ENCODE measurements at regions not wholly inside any gene's neighbourhood (a gene's known extent, or its start where the extent isn't known, plus 50 kb on each side); places are given as distances from the start of the nearest gene placed in this dataset.

DNA sequence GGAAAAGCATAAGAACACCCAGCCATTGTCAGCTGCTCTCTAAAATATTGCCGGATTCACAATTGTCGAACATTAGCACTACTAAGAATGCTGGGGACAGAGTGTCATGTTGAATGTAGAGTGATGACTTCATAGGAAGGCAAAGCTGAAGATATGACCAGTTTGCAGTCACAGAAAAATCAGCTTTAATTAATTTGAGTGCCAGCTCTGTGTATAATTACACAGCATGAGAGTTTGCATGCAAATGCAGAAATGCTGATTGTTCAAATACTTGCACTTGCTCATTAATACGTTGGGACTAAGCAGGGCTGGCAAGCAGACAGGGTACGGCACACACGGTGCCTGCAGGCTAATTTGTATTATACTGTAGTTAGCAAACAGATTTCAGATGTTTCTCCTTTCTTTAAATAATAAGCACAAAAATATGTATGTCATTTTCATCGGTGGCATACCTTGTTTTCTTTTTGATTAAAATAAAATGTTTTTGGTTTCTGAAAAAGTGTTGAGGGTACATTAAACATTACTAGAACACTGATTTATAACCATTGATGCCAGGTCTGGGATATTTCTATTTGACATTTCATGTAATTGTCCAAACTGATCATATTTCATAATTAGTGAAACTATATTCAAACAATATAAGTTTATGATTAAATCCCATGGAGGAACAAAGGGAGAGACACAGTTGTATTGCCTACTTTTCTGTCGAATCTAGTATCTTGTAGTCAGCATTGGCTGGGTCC lies 99.8 kb upstream of the ADGRL2 start:
- DNase-seq (ENCODE audit: low spot score): no peak

DNA sequence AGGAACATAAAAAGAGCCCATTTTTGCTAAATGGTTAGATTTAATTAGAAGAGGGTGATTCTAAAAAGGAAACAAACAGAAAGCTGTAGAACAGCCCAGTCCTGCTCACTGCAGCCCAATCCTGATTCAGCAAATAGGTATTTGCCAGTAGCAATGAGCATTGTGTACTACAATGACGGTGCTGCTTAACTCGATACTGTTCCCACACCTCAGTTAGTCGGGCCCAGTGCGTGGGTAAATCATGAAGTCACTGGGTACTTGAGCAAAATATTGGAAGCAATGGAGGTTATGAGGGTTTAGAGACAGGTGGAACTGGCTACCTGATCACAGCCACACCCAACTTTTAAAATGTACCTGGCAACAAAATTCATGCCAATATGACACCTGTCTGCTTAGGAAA lies 101.5 kb upstream of the ADGRL2 start:
- DNase-seq (ENCODE audit: low spot score): no peak

DNA sequence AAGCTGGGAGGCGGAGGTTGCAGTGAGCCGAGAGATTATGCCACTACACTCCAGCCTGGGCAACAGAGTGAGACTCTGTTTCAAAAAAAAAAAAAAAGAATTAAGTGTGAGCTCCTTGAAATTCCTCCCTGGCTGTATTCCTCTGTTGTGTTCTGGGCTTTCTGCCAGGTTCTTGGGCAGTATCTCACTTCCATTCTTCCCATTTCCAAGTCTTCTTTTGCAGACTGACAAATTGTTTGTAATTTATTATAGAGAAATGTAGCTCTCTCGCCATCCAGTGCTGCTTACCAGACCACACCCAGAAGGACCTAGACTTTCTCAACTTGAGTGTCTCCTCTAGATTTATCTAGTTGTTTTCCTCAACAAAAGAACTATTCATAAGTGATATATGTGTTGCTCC lies 105.0 kb upstream of the ADGRL2 start:
- DNase-seq (ENCODE audit: low spot score): no peak

DNA sequence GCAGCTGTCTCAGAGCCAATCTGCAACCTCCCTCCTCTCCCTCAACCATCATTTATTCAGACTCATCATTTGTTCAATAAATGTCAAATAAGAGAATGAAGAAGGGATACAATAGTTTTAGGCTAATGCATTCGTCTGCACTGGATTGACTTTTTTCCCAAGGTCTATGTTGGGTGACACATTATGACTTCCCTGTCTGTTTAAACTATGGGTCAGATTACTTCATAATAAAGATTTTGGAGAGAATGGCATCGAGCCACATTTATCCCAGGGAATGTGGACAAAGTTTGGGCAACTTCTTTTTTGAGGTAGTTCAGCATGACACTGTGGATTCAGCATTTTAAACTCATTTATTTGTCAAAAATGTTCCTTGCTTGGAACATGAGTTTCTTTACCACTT lies 107.4 kb upstream of the ADGRL2 start:
- DNase-seq (ENCODE audit: low spot score): no peak

DNA sequence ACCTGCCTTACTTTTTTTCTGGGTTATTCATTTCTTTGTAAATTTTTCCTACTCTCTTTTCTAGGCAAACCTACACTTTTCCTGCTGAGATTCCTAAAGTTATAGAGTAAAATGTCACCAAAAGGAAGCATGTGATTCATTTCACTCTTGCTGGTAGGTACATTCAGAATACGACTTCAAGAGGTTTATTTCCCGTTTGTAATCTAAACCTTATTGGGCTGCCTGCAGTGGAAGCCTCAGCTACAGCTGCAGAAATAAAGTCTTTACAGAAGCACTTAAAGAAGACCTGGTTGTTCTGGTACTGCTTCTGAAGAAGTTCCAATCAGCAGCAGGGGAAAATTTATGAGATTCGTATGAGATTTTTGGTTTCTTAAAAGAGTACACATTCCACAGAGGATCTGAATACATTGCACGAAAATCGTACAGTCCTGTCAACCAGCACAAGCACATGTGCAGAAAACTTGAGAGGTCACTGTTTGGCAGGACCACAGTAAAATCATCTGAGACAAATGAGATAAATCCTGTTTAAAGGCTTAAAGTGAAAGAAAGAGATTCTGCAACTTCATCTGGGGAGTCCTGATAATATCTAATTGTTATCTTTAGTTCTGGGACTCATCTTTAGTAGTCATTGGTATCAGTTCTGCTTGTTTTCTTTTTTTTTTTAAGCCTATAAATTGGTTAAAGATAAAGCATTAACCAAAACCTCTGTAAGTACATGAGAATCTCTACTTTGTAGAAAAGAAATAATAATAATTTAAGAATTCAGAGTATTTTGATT lies 109.9 kb upstream of the ADGRL2 start:
- peak; percentile 16 for DNase-seq (ENCODE audit: low spot score)

DNA sequence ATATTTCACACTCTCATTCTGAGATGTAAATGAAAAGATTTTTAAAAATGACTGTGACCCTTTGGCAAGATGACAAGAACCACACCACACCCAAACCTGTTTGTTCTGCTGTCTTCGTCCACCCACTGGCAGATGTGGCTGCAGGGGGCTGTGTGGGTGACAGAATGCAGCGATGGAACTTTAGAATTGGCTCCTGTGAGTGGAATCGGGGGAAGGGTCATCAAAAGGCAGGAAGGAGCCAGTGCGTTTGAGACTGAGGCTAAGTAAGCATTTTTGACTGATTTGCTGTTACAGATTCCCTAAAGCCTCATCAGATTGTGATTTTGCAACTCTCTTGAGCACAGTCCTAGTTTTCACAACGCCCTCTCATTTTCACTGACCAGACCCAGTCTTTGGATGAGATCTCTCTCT lies 111.2 kb upstream of the ADGRL2 start:
- no peak for DNase-seq (ENCODE audit: low spot score)

DNA sequence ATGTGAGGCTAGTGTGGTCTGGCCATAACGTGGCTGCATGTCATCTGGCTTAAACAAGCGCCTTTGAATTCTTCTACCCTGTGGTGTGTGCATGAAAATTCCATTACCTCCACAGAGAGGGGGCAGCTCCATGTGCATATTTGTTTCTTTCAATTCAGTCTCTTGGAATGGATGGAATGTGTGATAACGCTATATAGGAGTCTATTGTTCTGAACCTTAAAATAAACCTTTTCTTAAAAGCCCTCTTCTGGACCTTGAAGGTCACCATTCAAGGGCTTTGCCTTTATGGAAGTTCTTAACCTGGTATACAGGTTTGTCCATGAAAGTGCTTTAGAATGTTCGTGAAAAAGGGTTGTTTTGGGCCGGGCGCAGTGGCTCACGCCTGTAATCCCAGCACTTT lies 118.2 kb upstream of the ADGRL2 start:
- DNase-seq (ENCODE audit: low spot score): no peak

DNA sequence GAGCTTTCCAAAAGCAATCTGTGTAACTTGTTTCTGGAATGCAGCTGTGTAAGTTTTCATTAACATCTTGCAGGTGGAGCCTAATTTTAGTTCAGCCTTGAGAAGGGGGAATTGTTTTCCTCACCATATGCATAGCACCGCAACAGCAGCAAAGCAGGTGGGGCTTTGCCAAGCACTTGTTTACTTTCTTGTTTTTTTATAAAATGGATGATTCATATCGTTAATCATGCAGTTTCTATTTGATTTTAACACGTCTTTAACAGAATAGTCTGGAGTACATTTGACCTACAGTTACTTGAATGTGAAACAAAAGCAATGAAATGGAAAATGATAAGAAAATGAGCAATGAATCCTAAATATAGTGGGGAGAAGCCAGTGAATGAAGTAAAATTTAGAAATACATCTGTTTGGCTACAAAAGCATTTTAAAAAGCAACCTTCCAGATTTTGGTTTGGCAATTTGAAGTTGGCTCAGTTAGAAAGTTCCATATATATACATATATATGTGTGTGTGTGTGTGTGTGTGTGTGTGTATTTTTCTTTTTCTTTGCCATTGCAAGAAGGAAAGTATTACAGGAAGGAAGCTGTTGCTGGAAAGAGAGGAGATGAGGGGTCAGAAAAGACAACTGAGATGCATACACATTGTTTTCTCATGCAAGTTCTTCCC lies 119.0 kb upstream of the ADGRL2 start:
- DNase-seq (ENCODE audit: low spot score): no peak

DNA sequence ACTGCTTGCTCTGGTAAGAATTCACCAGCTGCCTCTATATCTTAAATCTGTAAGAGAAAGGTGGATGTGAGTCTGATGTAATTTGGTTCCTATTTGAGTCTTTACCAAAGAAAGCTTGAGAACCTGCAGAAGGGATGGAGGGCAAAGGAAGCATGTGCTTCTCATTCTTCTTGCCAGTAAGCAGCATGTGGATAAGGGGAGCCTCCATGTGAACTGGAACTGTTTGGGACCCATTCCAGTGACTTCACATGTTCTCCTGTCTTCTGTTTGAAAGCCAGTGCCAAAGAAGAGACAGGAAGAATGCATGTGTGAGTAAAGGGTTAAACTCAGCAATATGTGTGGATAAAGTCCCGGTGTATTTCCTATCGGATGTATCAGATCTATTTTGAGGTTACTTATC lies 119.6 kb upstream of the ADGRL2 start:
- DNase-seq (ENCODE audit: low spot score): no peak

DNA sequence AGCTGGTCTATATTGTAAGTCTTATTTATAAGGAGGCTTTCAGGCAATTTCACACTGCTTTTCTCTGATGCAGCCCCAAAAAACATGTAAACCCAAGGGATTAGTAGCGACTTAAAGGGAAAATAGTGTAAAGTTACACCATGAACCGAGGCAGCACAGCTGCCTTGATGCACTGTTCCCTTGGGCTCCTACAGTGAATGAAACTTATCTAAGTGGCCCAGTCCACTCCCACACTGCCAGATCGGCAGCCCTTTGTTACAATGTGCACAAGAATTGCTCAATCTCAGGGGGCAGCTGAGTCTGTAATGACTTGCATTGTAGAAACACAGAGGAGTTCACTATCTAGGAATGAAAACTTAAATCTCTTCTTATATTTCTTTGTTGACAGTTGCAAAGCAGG lies 120.8 kb upstream of the ADGRL2 start:
- no peak for DNase-seq (ENCODE audit: low spot score)

DNA sequence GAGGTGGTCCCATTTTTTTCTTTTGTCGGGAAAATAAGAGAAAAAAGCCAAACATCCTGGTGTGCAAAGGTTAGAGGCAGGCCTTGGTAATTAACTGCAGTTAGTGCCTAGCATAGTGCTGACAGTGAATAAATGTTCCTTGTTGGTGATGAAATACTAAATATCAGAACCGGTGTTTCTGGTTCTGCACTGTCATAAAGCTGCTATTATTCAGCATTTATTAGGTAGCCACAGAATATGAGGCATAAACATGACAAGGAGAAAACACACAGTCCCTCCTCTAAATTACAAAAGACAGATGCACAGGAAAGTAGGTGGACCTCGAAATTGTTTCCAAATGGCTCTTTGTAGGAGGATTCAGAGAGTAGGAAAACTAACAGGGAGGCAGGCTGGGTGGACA lies 122.0 kb upstream of the ADGRL2 start:
- DNase-seq (ENCODE audit: low spot score): no peak

DNA sequence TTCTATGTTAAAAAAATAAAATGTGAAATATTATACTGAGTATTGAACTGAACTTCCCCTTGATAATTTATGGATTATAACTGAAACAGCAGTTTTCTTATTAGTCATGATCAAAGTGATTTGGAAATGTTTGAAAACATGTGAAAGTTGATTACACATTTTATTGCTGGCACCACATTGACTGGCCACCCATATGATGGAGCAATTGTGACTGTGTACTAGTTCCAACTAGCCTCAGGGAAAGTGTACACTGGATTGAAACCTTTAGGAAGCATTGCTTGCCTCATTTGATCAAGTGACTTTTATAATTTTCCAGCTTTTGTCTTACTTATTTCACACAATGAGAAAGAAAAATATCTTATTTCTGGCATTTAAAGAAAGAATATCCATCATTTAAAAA lies 128.0 kb upstream of the ADGRL2 start:
- DNase-seq (ENCODE audit: low spot score): no peak

DNA sequence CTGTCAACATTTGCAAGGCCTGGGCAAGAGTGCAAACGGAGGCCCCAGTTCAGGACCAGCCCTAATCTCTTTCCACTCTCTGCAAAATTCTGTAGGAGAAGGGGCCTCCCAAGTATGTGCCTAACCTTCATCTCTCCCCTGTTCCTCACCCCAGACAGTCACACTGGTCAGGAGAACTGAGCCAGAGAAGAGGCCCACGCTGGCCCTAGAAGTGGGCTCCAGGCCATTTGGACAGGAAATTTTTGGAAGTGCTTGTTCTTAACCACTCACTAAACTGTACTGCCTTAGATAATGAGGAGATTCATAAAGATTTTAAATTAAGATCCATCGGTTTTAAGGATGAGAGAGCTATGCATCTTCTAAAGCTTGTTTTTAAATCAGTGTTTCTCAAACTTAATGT lies 129.7 kb upstream of the ADGRL2 start:
- no peak for DNase-seq (ENCODE audit: low spot score)

DNA sequence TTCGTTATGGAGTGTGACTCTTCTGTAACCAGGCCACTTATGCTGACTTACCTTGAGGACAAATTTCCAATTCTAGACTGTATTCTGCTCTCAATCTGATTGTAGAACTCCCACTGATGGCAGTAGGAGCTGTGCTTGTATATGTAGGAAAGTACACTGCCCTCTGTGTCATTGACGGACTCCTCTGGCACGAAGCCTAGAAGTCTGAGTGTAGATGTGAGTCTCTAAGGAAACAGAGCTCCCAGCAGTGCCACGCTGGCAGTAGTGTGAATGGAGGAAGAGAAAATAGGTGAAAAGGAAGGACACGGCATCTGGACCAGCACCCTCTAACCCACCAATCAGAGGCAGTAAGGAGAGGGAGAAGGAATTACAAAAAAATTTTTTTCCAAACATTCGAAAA lies 130.4 kb upstream of the ADGRL2 start:
- DNase-seq (ENCODE audit: low spot score): no peak

DNA sequence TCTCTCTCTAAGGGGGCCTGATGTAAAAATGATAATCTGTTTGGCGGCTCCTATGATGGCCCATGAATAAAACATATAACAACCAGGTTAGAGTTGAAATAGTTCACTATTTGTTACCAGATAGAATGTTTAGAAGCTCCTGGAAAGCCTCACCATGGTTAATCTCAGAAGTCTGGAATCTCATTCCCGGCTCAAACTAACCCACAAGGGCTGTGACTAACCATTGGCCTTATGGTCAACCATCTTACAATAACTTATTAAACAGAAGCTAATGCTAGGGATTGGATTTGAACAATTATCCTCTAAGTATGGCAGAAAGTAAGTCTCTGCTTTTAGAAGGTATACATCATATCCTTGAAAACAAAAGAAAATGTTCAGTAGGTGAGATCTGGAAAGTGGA lies 134.1 kb upstream of the ADGRL2 start:
- DNase-seq (ENCODE audit: low spot score): no peak

DNA sequence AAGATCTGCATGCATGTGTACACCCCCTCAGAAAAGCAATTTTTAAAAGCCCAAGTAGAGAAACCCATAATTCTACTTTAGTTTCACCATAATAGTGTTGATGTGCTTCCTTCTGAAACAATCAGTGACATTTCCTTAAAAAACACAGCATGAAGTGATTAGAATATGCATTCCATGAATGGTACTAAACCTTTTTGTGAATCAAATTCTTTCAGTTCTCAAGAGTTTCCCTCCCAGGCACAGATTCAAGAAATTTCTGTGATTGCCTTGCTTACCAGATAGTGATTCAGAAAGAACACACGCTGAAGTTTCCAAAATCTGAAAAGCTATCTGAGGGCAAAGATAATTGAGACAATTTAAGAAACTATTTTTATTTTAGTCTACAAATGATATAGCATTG lies 136.4 kb upstream of the ADGRL2 start:
- DNase-seq (ENCODE audit: low spot score): no peak

DNA sequence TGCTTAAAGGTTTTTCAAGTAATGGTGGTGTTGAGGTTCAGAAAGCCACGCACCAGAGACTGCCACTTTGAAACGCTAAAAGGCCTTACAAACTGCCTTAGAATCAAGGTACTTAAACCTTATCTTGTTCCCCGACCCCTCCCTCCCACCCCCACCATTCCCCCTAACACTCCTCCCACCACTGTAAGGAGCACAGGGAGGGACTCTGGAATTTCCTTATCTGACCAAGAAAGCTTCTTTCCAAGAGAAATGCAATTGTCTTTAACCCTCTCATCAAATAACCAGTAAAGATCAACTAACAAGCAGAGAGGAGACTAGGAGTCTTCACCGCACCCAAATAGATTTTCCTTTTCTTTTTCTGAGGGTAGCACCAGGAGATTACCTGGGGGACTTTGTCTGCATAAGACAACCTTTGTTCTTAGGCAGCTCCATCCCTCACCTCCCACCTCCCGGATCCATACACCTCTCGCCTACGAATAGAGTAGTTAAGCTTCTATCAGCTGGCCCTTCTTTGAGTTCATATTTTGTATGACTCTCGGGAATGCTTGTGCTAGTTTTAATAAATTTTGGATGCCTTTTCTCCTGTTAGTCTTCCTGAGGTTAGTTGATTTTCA lies 137.7 kb upstream of the ADGRL2 start:
- no peak for DNase-seq (ENCODE audit: low spot score)

DNA sequence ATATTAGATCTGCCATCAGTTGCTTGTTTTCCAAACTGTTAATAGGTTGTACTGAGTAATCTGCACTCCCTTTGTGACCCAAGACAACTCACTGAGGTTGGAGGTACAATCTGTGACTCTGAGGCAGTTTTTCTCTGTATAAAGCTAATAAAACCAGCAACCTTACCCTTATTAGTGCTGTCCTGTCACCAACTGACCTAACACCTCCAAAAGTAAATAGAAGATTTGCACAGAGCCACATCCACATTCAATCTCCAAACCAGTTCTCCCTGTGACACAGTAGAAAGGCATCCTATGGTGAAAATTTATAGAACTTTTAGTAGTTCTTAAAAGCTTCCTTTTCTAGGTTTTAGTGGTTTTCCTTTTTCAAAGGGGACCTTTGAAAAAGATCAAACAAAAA lies 140.4 kb upstream of the ADGRL2 start:
- no peak for DNase-seq (ENCODE audit: low spot score)

DNA sequence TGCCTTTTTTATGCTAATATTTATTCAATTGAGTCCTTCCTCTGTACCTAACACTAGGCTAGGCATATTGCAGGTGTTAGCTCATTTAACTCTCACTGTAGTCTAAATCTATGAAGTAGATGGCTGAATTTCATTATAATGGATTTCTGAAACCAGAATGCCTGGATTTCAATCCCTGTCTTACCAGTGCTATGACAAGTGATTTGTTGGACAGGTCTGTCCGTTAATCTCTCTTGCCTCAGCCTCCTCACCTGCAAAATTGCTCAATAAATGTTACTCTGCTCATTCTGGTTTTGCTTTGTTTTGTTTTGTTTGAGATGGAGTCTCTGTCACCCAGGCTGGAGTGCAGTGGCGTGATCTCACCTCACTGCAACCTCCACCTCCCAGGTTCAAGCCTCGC lies 146.1 kb upstream of the ADGRL2 start:
- DNase-seq (ENCODE audit: low spot score): no peak

DNA sequence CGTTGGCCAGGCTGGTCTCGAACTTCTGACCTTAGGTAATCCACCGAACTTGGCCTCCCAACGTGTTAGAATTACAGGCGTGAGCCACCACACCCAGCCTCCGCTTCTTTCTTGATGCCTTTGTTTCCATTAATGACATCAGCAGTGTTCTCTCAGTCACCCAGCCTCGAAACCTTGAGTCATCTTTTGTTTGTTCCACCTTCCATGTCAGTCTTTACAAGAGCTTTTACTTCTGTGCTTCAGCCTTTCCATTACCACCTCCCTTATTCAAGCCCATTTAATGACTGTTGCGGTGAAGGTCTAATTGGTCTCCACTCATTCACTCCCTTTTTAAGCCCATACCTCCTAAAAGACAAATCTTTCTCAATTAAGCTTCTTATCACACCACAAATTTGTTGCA lies 146.6 kb upstream of the ADGRL2 start:
- no peak for DNase-seq (ENCODE audit: low spot score)

DNA sequence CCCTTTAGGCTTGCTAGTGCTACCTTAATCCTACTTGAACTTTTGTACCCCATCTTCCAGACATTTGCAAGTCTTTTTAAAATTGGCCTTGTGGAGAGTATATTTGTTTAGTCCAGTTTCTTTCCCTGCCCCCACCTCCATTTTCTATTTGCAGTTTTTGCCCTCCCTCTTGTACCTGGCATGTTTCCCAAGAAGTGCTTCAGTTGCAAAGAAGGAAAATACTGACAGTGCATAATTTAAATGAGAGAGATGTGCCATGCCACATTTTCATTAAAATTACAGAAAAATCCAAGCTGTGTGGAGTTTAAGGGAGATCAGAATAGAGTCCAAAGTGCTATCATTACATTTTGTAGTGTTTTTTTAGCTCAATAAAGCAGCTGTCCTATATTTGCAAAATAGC lies 150.0 kb upstream of the ADGRL2 start:
- no peak for DNase-seq (ENCODE audit: low spot score)

DNA sequence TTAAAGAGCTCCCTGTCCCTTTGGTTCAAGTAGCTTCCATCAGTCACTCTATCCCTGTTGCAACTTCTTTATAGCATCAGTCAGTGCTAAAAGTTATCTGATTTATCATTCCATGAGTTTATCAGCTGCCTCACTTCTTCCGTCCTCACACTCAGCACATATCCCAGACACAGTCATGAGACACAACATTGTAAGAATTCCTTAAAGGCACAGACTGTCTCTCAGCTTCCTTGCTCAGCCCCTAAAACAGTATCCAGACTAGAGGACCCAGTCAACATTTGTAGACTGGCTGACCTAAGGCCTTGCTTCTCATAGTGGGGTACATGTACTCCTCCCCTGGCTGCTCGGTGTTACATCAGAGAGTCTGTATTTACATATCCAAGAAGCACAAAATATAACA lies 164.9 kb upstream of the ADGRL2 start:
- DNase-seq (ENCODE audit: low spot score): no peak

All from SK-N-DZ (cell line).